ENCODE measurements at regions not wholly inside any gene's neighbourhood (a gene's known extent, or its start where the extent isn't known, plus 50 kb on each side); places are given as distances from the start of the nearest gene placed in this dataset.

DNA sequence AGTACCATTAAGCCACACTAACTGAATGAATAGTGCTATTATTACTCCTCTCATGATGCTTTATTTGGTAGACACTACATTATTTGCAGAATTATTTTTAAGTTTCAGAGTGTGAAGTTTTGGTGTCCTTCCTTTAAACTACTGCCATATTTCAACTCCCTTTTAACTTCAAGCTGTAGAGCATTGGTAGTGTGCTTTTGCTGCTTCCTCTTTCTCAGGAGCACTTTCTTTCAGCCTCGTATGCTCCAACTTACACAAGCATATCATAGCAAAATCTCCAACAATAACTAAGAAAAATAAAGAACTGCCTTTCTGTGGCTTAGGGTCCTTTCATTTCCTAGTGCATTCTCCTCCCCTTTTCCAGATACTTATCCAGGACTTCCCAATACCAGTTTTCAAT, 476.4 kb upstream of the AGTR1 start:
- DNase-seq = no peak

DNA sequence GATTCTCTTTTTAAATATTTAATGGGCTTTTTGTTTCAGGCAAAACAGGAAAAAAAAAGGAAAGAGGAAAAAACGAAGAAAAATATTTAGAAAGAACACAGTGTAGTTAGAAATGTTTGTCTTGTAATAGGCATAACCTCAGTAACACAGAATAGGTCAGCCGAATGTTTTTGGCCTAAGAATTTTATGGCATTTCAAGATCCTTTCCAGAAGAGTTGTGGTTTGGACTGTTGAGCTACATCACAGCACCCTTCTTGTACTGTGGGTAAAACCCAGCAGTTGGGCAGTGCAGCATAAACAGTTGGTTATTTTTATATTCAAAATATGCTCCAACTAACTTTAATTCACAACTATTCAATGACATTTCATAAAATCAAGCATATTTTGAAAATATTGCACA, 474.4 kb upstream of the AGTR1 start:
- no peak for DNase-seq

- no peak for DNase-seq
These were observed 471.5 kb upstream of the AGTR1 start for GRCh38 chr3:148226246-148226645.

GRCh38 chr3:148227534-148227933, 470.2 kb upstream of the AGTR1 start:
- peak; percentile 2 for DNase-seq

GRCh38 chr3:148229107-148229506, 468.6 kb upstream of the AGTR1 start:
- DNase-seq = no peak

GRCh38 chr3:148230473-148230872, 467.2 kb upstream of the AGTR1 start:
- DNase-seq = no peak

DNA sequence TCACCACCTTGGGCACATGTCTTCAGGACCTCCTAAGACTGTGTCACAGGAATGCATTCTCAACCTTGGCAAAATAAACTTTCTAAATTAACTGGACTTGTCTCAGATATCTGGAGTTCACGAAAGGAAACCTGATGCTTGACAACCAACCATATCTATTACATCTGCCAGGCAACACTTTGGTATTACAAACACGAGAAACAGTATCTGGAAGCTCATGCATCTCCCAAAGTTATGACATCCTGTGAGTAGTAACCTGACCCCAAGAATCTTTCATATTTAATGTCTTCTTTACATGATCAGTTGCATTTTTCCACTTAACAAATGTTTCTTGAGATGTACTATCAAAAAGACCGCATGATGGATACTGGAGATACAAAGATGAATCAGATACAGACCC, 465.3 kb upstream of the AGTR1 start:
- no peak for DNase-seq

DNA sequence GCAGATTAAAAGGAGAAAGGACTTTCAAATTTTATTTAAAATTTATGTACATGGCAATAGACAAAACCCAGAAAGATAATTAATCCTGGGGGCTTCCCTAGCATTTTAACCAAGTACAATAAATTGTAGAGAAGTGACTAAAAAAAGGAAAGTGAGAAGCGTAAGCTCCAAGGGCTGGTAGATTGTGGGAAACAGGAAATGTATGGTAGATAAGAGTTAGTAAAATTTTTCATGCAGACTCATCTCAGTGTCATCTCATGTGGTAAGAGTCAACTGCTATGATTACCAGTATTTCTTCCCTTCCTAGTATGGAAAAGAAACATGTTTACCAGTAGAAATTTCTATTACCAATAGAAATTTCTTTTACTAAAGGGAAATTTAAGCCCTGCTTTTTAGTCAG, 464.3 kb upstream of the AGTR1 start:
- no peak for DNase-seq

DNA sequence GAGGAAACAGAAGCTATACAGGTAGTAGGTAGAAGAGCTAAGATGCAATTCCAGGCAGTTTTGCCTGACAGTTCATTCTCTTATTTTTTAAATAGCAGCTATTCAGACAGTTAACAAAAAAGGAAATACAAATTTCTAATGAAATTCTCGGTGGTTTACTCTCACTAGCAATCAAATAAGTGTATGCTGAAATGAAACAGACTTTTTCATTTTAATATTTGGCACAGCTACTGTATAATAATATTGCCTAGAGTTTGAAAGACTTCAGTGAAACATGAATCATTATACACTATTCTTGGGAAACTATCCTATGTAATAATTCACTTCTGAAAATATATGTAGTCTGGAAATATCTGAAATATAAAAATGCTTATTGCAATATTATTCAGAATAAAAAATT, 463.2 kb upstream of the AGTR1 start:
- no peak for DNase-seq

DNA sequence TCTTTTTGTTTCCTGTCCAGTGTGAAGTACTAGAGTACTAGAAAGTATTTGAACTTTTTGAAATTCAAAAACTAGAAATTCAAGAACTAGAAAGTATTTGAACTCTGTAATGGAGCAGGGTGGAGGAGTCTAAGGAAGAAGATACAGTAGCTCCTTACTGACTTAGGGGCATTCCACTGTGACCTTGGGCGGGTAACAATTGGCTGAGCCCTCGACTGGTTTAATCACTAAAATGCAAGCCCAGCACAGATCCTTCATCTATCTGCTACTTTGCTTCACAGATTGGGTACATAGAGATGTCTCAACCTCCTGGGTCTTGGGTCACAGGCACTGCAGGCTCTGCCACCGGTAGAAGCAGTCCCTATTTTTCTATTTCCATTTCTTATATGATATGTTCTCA, 462.1 kb upstream of the AGTR1 start:
- DNase-seq = no peak

GRCh38 chr3:148238421-148238821, 459.3 kb upstream of the AGTR1 start:
- DNase-seq = no peak

GRCh38 chr3:148240351-148240750, 457.4 kb upstream of the AGTR1 start:
- DNase-seq = no peak

GRCh38 chr3:148243609-148244008, 454.1 kb upstream of the AGTR1 start:
- no peak for DNase-seq

DNA sequence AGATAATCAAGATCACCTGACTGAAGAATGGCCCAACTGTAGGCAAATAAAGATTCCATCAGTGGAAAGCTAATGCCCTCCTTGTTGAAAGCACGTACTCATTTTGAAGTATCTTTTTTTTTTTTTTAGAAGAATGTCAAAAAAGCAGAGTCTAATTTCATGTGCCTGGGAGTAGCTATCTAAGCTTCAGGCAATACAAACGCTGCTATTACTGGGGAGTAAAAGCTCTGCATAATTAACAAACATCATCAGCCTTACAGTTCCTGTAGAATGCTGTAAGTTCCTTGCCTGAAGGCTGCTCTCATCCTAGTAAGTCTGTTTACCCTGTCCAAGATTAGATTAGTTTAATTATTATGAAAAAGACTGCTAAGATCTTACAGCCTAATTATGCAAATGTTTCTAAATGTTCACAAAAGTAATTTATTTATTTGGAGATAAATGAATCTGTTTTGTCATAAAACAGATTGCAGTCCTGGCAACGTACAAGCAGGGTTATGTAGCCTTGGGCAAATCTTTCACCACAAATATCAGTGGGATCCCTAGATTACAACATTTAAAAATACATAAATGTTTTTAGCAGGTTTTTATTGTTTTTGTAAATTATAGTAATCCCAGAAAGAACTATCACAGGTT, 451.3 kb upstream of the AGTR1 start:
- DNase-seq = no peak

GRCh38 chr3:148253713-148254112, 444.0 kb upstream of the AGTR1 start:
- no peak for DNase-seq

GRCh38 chr3:148254402-148254801, 443.3 kb upstream of the AGTR1 start:
- no peak for DNase-seq

GRCh38 chr3:148255981-148256969, 441.4 kb upstream of the AGTR1 start:
- DNase-seq = no peak

GRCh38 chr3:148262980-148263379, 434.7 kb upstream of the AGTR1 start:
- DNase-seq = no peak

GRCh38 chr3:148265841-148266240, 431.9 kb upstream of the AGTR1 start:
- DNase-seq = no peak

DNA sequence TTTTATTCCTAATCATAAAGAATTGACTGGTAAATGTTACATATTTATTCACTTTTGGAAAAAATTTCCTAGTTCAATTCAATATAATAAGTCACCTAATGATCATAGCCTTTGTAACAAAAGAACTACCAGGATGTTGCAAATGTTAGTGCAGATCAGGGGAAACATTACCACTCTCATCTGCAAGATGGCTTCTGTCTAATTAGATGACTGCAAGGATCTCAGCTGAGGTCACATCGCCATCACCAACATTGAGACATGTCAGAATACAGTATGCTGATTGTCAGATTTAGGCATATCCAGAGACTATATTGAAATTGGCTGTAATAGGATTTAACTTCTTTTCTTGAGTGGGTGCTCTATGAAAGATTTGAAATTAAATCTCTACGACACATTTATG, 431.4 kb upstream of the AGTR1 start:
- no peak for DNase-seq

- DNase-seq = no peak
These were observed 427.9 kb upstream of the AGTR1 start for GRCh38 chr3:148269816-148270215.

DNA sequence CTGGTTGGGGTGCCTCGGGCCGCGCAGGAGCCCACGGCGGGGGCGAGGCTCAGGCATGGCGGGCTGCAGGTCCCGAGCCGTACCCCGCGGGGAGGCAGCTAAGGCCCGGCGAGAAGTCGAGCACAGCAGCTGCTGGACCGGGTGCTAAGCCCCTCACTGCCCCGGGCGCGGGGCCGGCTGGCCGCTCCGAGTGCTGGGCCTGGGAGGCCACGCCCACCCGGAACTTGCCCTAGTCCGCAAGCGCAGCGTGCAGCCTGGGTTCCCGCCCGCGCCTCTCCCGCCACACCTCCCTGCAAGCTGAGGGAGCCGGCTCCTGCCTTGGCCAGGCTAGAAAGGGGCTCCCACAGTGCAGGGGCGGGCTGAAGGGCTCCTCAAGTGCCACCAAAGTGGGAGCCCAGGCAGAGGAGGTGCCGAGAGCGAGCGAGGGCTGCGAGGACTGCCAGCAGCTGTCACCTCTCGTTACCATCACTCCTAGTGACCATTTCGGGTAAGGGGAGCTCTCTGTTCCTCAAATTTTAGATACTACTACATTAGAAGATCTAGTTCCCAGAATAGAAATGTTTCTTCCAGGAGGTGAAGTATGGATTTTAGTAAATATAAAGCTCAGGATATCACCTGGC, 417.0 kb upstream of the AGTR1 start:
- DNase-seq = no peak

- peak; percentile 38 for DNase-seq
These were observed 408.5 kb upstream of the AGTR1 start for GRCh38 chr3:148289159-148289558.
